ENCODE measurements at regions not wholly inside any gene's neighbourhood (a gene's known extent, or its start where the extent isn't known, plus 50 kb on each side); places are given as distances from the start of the nearest gene placed in this dataset.
"Not testable (repeated sequence)": the region's sequence is repeated elsewhere in the genome, so short reads cannot be mapped to it uniquely, and the experiment has no call there.

DNA sequence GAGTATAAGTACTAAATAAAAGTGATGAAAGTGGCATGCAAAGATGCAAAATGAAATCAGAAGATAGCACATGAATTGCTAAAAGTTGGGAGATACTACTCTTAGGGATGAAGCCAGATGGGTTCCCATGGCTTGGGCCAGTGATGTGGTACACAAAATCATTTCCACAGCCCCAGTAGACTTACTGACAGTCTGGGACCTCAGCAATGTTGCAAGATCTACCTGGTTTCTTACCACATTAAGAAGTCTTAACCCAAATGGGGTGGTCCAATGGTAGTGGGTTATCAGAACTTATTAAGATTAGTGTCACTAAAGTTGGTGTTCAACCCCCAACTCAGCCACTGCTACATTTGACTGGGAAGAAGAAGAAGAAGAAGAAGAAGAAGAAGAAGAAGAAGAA, 227.7 kb upstream of the IRF2BP2 start:
- DNase-seq = no peak

DNA sequence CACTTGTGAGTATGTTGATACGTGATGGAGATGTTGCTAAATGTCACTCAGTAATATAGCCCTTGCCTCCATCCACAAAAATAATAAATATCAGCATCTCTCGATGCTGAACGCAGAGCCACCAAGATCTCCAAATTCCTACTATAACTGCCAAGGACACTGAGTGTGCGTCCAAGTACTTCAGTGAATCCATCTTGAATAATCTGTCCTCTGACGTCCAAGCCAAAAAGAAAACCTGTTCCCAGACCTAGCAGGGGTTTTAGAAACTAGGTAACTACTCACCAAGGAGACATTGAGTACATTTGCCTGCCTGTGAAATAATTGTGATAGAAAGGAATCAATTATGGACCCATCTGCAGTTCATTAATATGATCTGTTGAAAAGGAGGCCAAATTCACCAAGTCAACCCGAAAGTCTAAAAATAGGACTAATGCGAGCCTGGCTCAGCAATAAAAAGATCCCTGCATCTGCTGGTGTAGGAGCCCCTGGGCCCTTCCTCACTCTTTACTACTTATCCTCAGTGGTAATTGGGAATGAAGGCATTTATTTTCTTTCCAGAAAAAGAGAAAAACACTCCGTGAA, 226.9 kb upstream of the IRF2BP2 start:
- no peak for DNase-seq

DNA sequence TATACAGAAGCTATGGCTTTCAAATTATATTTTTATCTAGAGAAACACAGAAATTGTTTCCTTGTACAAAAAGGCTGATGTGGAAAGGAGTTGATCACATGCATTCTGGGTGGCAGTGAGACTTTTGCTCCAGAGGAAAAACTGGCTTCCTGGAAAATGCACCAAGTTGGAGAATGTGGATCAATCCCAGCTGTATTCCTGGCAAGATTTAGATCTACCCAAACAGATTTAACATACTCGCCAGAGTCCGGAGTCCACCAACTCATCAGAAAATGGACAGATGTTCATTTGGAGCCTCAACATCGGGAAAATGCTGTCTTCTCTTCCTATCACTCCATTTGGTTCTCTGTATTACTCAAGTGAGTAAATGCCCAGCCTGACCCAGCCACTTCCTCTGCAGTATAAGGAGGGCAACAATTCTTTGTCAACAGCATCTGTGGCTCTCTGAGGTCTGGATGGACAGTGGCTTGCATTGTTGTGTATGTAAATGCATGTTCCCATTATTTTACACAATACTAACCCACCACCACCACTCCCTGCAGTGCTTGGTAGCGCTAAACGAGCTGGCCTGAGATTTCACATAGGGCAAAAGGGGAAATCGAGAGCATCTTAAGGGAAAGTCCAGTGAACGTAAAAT, 226.2 kb upstream of the IRF2BP2 start:
- no peak for DNase-seq

DNA sequence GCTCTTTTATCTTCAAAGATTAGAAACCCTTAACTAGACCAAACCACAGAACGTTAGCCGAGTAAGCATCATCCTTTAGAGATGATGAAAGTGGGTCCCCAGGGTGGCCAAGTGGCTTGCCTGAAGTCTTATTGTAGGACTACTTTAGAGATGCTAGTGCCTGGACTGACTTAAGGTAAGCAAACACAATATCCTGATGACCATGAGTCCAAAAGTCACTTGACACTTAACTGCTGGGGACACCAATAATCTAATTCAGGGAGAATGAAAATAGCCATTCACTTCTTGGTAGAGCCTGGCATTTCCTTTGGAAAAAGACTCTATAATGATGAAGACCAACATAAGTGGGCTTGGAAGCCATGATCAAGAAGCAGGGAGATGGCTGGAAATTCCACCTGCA, 225.3 kb upstream of the IRF2BP2 start:
- no peak for DNase-seq

DNA sequence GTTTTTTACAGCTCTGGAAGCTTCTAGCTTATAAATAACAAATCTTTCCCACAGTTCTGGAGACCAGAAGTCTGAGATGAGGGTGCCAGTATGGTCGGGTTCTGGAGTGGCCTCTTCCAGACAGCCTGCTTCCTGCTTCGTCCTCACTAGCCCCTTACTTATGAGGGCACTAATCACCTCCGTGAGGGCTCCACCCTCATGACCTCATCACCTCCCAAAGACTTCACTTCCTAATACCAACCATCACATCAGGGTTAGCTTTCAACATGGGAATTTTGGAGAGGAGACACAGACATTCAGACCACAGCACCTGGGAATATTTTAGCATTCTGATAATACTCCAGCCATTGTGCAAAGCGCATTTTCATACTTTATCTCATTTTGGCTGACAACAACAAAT, 223.7 kb upstream of the IRF2BP2 start:
- DNase-seq = no peak

DNA sequence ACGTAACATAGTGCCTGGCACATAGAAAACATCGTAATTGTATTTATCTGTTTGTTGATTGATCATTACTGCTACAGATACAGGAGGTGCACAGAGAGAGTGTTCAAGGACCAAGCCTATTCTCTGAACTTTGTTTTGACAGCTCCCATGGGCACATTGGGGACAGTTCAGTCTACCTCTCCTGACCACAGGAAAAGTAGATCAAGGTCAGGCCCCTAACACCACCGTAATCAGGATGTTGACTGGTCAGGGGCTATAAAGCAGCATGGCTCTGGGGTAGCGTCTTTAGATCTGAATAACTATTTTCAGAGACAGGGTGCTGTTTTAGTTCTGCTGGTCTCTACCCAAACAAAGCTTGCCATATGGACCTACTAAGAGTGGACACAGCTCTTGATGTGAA, 223.1 kb upstream of the IRF2BP2 start:
- no peak for DNase-seq

DNA sequence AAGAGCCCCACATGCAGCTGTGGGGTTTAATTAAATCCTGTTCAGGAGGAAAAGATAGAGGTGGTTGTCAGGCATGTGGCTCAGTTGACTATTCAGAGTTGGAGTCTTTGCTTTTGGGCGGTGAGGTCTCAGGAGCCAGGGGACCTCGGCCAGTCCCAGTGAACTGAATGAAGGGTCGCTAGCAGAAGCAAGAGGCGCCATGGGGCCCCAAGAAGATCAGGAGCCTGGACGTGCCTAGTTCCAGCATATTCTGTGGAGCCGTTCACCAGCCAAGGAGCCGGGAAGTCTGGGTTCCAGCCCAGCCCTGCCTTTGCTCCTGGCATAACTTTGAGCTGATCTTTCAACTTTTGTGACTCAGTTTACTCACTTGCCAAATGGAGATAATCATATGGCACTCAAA, 217.7 kb upstream of the IRF2BP2 start:
- no peak for DNase-seq

DNA sequence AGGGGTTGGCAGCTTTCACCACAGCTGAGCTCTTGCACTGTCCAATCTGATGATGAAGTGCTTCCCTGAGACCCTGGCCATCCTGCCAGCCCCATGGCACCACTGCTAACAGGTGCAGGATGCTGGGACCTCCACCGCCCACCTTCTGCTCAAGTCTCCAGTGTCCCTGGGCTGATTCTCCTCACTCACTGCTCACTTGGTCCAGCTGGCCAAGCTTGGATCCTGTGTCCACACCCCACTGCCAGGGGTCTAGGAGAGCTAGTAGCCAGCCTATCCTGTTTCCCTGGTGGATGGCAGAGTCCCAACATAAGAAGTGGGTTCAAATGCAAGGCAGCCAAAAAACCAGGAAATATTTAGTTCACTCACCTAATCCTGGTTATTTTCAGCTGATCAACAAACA, 217.2 kb upstream of the IRF2BP2 start:
- no peak for DNase-seq

DNA sequence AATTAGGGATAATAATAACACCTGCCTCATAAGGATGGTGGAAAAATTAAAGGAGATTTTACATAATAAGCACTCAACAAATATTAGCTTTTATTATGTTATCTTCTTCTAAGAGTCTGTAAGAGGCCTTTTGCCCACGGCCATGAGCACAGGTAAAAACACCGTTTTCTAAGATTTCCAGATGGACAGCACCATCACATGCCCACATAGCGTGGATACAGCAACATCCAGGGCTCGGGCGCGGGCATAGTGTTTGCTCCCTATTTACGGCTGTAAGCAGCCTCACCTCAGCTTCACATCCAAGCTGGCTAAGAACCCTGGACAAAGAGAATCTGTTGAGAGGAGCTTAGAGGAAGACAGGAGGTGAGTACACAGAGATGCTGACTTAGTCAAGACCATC, 216.4 kb upstream of the IRF2BP2 start:
- no peak for DNase-seq

DNA sequence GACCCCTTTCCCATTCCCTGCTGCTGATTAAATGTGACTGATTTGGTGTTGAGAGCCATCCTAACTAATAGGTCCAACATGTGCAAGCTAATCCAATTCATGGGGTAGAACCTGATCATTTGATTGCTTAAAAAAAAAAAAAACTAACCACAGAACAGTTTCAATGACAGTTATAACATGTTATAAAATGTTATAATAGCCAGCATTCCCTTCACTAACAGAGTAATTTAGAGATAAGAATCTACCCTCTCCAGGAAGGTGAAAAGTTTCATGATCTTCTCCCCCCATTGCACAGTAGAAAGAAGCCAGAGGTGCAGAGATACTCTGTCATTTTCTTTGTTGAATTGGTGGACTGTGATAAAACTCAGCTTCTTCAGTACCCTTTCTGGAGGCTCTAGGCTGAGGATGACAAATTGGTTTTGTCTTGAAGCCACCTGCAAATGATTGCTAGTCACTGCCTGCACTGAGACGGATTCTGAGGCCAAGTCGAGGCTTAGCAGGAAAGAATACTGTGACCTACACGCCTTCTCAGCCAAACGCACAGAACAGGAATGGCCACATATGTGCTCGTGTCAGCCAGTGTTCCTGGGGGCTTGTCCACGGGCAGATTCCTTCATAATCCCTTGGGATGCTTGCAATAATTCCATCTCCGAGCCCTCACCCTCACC, 215.7 kb upstream of the IRF2BP2 start:
- no peak for DNase-seq

DNA sequence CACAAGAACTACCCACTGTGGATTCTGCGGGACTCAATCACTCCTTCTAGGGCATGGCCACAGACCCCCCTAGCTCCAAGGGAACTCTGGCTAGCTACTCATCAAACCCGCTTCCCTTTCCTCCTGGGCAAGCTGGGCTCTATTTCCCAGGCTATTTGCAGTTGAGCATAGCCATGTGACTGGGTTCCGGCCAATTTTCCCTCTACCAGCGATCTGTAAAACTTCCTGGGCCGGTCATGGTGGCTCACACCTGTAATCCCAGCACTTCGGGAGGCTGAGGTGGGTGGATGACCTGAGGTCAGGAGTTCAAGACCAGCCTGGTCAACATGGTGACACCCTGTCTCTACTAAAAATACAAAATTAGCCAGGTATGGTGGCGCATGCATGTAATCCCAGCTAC, 214.9 kb upstream of the IRF2BP2 start:
- not testable (repeated sequence) for DNase-seq

DNA sequence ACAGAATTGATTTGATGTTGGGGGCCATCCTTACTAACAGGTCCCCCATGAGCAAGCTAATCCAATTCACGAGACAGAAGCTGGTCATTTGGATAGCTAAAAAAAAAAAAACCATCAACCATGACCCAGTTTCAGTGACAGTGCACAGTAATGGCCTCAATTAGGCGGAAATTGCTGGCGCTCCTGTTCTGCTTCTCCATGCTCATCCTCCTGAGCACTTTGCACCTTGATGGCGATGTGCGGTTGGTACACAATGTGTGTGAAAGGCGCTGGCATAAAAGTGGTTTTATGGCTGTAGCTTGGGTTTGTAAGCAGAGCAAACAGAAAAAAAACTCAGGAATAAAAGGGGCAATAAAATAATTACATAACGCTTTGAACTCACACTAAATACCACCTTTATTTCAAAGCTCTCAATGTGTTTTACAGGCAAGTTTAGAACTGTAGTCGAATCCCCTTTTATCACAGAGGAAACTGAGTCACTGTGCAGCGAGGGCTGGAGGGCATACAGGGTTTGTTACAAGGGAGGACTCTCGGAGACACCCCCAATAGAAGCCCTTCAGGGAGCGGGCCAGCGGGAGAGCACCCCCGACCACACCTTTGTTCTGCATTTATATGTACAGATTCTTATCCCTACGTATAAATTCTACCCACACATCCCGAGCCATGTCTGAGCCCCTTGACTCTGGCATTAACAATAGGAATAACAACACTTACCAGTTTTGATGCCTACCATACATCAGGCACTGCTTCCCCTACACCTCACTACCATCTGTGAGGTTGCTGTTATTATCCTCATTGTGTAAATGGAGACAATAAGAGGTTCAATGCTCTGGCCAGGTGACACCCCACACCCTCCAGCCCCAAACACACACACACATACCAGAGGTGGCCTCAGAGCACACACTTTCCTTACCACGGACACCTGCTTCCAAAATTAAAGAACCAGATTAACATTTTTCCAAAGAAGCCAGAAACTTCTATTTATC, 213.5 kb upstream of the IRF2BP2 start:
- no peak for DNase-seq

DNA sequence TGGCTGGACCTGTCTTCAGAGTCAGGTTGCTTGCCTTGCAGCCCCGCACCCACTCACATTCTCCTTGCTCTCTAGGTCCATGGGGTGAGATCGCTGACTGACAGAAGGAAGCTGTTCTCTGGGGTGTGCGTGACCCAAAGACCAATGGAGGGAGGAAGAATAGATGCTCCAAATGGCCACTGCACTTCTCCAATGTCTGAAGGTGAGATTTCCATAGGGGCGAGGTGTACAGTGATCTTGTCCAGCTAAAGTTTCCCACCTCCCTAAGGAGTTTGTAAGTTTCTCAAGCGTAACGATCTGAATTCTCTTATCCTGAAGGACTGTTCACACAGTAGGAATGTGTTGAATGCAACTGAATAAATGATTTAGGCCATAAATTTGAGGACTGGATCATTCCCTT, 211.9 kb upstream of the IRF2BP2 start:
- no peak for DNase-seq

DNA sequence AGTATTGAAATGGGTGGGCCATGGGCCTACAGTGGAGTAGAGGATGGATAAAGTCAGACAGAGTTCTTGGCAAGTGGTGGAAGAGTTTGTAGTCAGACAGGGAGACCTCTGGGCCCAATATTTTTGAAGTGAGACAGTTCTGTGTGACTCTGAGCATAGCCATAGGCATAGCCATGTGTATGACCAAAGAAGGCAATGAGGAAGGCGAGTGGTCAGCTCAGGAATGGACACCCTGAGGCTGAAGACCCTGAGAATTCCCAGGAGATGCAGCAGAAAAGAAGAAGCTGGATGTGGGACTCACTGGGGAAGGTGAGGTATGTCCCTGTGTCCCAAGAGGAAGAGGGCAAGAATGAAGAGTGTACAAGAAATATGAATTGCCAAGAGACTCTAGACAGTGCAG, 210.6 kb upstream of the IRF2BP2 start:
- no peak for DNase-seq

DNA sequence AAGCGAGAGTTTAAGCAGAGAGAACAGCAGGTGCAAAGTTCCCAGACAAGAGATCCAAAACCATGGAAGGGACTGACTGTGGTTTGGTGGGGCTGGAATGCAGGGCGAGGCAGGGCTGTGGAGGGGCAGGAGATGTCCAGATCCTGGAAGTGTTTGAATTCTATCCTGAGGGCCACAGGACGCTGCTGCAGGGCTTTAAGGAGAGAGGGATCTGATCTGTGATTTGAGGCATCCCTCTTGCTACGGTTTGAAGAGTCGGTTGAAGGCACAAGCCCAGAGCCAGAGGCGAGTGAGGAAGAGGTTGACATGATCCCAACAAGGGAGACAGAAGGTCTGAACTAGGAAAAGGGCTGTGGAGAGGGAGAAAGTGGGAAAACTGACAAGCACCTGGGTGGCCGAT, 209.9 kb upstream of the IRF2BP2 start:
- not testable (repeated sequence) for DNase-seq

DNA sequence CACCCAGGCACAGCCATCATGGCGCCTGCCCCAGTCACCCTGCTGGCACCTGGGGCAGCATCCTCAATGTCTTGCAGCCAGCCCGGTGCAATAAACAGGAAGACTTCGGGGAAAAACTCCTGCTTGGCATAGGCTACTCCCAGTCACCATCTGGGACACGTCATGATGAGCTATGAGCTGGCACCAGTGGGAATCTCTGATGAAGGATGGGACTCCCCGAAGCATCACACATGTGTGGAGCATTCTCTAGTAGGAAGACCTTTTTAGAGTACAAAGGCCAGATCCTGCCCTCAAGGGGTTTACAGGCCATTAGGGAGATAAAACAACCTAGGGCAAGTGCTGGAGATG, 208.0 kb upstream of the IRF2BP2 start:
- DNase-seq = not testable (repeated sequence)

DNA sequence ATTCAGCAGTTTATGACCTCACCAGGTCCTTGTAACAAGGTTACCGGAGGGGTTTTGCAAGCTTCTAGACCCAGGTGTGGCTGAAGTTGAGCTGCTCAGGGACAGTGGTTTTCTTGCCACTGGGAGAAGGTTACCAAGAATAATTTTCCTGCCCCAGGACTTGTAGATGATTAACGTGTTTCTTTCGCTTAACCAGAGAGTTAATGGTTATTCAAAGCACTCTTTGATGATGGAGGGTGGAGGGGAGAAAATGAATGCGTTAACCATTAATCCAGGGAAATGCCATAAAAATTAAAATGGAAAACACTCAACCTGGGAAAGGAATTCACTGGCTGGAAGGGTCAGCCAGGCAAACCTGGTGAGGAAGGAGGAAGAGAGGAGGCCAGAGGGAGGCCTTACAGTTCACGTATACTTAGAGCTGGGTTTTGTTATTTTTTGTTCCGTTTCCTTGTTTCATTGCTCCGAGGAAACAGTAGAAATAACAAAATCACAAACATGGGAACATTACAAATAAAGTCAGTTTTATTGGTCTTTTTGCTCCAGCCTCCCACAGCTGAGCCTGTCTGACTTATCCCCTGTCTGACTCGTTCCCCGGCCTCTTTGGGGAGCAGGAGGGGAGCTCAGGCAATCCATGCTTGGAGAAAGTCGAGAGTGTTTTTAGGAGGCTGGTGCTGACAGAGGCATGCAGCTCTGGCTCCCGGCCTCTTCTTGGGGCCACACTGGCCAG, 207.5 kb upstream of the IRF2BP2 start:
- DNase-seq = not testable (repeated sequence)

DNA sequence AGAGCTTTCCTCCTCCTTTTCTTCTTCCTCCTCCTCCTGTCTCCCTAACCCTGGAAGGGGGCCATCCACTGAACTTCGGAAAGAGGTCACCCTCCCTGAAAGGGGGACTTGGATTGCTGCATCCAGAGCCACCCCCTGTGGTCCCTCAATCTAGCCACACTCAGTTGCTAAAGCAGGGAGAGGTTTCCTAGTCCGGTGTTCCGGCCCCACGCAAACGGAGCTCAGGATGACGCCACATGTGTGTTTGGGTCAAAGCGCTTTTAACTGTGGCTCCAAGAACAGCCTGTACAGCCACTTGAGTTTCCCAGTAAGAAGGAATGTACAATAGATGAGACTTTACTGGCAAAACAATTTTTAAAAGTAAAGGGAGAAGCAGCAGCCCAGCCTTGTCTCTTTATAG, 206.9 kb upstream of the IRF2BP2 start:
- DNase-seq = not testable (repeated sequence)

DNA sequence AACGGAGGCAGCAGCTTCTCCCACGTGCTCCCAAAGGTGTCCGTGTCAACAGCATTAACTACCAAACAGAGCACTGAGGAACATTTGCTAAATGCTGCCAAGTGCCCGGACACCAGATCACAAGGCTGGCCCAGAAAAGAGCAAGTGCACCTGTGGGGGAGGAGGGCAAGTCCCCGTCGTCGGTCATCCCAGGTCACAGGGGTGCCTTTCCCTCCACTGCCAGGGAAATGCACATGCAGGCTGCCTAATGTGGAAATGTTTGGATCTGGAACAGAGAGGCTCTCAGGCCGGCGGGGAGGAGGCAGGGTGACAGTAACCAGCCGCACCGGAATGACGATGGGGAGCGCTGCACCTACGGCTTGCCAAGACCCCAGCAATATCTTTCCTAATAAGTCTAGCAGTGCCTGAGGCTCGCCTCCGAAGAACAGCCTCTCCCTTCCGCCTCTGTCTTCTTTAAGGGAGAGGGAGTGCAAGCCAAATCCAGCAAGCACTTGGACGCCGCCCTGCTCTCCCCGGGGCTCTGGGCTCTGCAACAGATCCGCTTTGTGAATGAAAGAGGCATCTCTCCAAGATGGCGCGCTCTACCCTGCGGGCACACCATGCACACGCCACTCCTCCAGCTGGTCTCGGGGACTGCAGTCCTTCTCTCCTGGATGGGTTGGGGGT, 206.3 kb upstream of the IRF2BP2 start:
- not testable (repeated sequence) for DNase-seq

DNA sequence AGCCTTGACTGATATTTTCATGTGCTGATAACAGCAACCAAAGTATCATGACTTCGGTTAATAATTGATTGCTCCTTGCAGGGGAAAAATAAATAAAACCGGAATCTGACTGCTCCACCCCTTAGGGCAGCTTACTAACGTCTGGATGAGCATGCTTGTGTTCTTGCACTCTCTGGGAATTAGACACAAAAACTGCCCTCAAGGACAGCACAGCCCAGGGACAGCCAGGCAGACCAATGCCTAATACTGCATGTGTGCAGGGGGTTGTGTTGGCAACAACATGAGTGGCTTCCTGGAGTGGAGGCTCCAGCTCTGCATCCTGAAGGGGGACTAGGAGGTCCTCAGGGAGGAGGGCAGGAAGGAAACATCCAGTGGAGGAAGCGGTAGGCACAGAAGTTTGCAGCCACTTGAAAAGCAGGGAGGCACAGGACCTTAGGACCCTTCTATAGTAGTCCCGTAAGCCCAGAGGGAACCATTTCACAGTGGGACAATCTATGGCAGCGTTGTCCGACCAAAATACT, 205.4 kb upstream of the IRF2BP2 start:
- DNase-seq = not testable (repeated sequence)

DNA sequence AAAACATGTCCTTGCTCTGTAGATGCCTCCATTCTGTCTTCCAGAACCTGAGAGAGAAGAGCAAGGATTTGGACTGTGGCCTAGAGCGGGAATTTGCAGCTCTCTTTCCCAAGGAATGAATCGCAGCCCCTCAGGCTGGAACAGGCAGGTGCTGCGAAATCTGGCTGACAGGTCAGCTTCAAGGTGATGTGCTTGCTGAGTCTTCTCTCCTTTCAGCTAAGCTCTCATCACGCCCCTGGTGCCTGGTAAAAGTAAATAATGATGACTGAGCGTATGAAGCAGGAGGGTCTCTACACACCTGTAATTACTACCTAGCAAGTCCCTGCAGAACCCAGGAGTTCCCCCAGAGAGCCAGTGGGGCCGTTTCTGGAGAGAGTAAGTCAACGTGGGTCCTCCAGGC, 204.3 kb upstream of the IRF2BP2 start:
- DNase-seq = not testable (repeated sequence)

DNA sequence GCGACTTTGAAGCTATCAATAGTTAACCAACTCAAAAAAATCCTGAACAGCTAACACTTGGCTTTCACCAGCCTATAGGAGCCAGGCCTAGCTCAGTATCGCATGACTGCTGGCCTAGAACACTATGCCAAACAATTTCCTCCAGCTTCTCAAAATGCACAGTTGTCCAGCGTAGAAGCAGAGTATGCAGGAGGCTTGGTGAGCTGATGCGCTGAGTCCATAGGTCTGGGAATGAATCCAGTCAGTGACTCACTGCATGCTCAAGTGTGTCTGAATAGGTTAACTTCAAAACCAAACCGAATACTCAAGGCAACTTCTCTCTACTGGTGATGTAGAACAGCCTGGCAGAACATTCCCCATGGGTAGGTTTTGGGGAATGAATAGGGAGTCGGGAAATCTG, 201.8 kb upstream of the IRF2BP2 start:
- not testable (repeated sequence) for DNase-seq

Measured in DMS79 (cell line).